Esophagus squamous epithelium (tissue), 5 donors: ENCODE measurements at regions not wholly inside any gene's neighbourhood (a gene's known extent, or its start where the extent isn't known, plus 50 kb on each side); places are given as distances from the start of the nearest gene placed in this dataset.

Experiments
- DNase-seq: peaks from one replicate; lab custom pipeline; 2025; lab: John Stamatoyannopoulos, UW
- H3K27ac ChIP-seq, 4 donors: fragments of 200-600 bp; sonication (generic); one replicate each; pipeline ENCODE4 v1.5.1; 2016 to 2019; ENCODE audit warnings: mild to moderate bottlenecking in 1 of 4
- H3K27me3 ChIP-seq, 4 donors: fragments of 200-600 bp; sonication (generic); 1 replicate in 3 of 4; 2 replicates in 1 of 4; pipeline versions ENCODE4 v1.5.1 to v1.6.0; 2017 to 2021; ENCODE audit warnings: antibody characterized with exemption in 1 of 4
- H3K36me3 ChIP-seq, 3 donors: fragments of 200-600 bp; sonication (generic); one replicate each; pipeline ENCODE4 v1.5.1; 2016 to 2019
- H3K4me1 ChIP-seq, 3 donors: fragments of 200-600 bp; sonication (generic); one replicate each; pipeline ENCODE4 v1.5.1; 2017 to 2019
- H3K4me3 ChIP-seq, 4 donors: fragments of 200-600 bp; sonication (generic); 1 replicate in 3 of 4; 2 replicates in 1 of 4; pipeline ENCODE4 v1.5.1; 2016 to 2019; ENCODE audit warnings: mild to moderate bottlenecking in 2 of 4, moderate library complexity in 1 of 4
- H3K9me3 ChIP-seq, 3 donors: fragments of 200-600 bp; sonication (generic); one replicate each; pipeline ENCODE4 v1.5.1; 2016 to 2019
- POLR2A ChIP-seq, 4 donors: fragments of 450-650 bp; IDR thresholded peaks; one replicate each; pipeline ENCODE4 v1.6.1; 2017; ENCODE audit warnings: antibody characterized with exemption in 4 of 4, mild to moderate bottlenecking in 4 of 4, moderate library complexity in 3 of 4
- whole genome bisulfite sequencing, 2 donors: methylation state at CpG; one replicate each; pipeline ENCODE4 v1.1.5; 2018; 5-methylcytosine and 5-hydroxymethylcytosine counted together
- intact Hi-C: fragments of 100-400 bp; cut with DNase I; formaldehyde crosslinking; loops from one replicate; pipeline ENCODE4 v1.15.0; 2022
- TF ChIP-seq, protein P1 (sequence below), 6 experiments: fragments of 450-650 bp in 4 of 6; fragments of 200-600 bp in 2 of 6; sonication (generic) in 2 of 6; IDR thresholded peaks; one replicate each; pipeline ENCODE4 v1.5.1; 2016 to 2019; ENCODE audit warnings: antibody characterized with exemption in 6 of 6, mild to moderate bottlenecking in 4 of 6, moderate library complexity in 4 of 6
- donor health status: DM: yes; HTN: yes; CAD: no.

DNA sequence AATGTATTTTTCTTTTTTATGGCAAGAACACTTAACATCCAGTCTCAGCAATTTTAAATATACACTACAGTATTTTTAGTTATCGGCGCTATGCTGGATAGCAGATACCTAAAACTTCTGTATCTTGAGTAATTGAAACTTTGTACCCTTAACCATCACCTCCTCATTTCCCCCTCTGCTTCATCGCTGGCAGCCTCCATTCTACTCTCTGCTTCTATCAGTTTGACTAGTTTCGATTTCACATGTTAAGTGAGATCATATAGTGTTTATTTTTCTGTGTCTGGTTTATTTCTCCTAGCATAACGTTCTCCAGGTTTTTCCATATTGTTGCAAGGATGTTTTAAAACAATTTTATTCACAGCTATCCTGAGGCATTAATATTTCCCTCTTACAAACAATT lies 340.8 kb upstream of the SLC10A2 start:
- TF ChIP-seq, protein P1, sequence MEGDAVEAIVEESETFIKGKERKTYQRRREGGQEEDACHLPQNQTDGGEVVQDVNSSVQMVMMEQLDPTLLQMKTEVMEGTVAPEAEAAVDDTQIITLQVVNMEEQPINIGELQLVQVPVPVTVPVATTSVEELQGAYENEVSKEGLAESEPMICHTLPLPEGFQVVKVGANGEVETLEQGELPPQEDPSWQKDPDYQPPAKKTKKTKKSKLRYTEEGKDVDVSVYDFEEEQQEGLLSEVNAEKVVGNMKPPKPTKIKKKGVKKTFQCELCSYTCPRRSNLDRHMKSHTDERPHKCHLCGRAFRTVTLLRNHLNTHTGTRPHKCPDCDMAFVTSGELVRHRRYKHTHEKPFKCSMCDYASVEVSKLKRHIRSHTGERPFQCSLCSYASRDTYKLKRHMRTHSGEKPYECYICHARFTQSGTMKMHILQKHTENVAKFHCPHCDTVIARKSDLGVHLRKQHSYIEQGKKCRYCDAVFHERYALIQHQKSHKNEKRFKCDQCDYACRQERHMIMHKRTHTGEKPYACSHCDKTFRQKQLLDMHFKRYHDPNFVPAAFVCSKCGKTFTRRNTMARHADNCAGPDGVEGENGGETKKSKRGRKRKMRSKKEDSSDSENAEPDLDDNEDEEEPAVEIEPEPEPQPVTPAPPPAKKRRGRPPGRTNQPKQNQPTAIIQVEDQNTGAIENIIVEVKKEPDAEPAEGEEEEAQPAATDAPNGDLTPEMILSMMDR (IDR thresholded peaks at IDR 0.05) = no peak
- no peak for TF ChIP-seq POLR2A (IDR thresholded peaks at IDR 0.05)
- no peak for DNase-seq
- H3K36me3 ChIP-seq = no peaks in the 10 kb centered on the region
- intact Hi-C loops = no loop called here
- H3K4me3 ChIP-seq = no peak overlapping the region
- H3K9me3 ChIP-seq = no peaks in the 10 kb centered on the region
- peaks cover 0 to 18% (median 0%) of the 10 kb centered on the region in 3 donors for H3K4me1 ChIP-seq
- no peak overlapping the region for H3K27ac ChIP-seq
- H3K27me3 ChIP-seq = no peaks in the 10 kb centered on the region
- WGBS, 2 donors = 55 to 61% methylated on average over 5 of the region's 5 CpGs

DNA sequence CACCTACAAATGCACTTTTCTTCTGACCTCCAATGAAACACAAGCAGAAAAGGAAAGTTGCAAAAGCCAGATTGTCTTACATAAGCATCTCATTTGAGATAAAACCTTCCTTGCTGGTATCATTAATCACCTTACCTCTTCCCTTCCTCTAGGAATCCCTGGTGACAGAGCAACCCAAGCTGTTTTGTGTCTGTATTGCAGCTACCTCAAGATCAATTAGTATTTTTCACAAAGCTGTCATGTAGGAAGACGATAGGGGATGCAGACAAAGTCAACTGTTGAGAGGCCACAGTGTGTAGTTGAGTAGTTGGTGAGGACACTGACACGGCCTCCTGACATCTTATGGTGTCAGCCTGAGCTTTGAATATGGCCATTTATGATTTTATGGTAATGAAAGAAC lies 339.1 kb upstream of the SLC10A2 start:
- H3K27me3 ChIP-seq = no peaks in the 10 kb centered on the region
- WGBS, 2 donors = 70 to 83% methylated on average over 2 of the region's 2 CpGs
- H3K36me3 ChIP-seq = no peaks in the 10 kb centered on the region
- H3K27ac ChIP-seq = no peak overlapping the region
- DNase-seq = no peak
- intact Hi-C loops = no loop called here
- no peak overlapping the region for H3K4me3 ChIP-seq
- no peak for TF ChIP-seq POLR2A (IDR thresholded peaks at IDR 0.05)
- TF ChIP-seq, protein P1 (IDR thresholded peaks at IDR 0.05) = no peak
- H3K9me3 ChIP-seq = no peaks in the 10 kb centered on the region
- peaks cover 0 to 18% (median 0%) of the 10 kb centered on the region in 3 donors for H3K4me1 ChIP-seq

DNA sequence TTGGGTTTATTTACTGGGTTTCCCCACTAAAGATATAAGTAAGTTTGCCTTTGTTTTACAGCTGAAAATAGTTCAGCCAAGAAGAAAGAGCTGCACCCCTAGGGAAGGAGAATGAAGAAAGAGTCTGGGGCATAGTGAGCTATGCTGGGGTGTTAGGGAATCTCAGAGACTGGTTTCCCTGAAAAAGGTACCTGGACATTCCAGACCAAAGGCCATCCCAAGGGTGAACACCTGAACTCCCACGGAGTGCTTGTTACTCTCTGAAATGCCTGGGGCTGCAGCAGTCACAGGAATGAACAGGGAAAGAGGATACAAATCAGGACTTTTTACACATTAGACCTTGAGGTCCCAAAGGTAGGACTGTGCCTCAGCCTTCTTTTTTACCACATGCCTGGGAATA lies 337.6 kb upstream of the SLC10A2 start:
- Histone ChIP-seq H3K27me3 (no peaks in the 10 kb centered on the region), H3K4me3 (no peak overlapping the region), H3K4me1 (peaks cover 0 to 18% (median 0%) of the 10 kb centered on the region in 3 donors), H3K9me3 (no peaks in the 10 kb centered on the region), H3K36me3 (no peaks in the 10 kb centered on the region), H3K27ac (peak overlapping the region in 1 of 4 donors; percentile 4)
- TF ChIP-seq, protein P1 (IDR thresholded peaks at IDR 0.05) = no peak
- no peak for TF ChIP-seq POLR2A (IDR thresholded peaks at IDR 0.05)
- 7 to 14% methylated on average over 1 of the region's 1 CpG for WGBS, 2 donors
- DNase-seq = no peak
- intact Hi-C loops = no loop called here

DNA sequence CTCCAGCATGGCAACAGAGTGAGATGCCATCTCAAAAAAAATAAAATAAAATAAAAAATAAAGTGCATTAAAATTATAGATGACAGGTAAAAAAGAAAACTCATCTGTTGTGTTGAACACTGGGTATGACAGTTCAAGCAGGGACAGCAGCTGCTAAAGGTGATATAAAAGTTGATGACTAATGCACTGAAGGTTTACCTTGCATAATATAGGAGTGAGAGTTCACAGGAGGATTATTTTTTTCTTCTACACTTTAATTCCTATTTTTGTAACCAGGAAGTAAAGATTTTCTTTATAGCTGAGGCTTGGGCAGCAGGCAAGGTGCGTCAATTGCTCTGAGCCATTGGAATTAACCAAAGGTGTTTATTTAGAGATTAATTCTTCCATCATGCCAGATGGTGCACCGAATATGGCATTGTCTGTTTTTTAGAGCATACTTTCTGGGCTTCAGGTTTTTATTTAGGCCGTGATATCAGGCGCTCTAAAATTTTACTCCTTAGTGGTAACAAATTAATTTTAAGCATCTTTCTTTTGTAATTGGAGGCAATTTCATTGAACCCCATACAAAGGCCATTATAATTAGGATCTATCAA lies 337.0 kb upstream of the SLC10A2 start:
- H3K36me3 ChIP-seq = no peaks in the 10 kb centered on the region
- H3K27ac ChIP-seq = peak overlapping the region in 2 of 4 donors; percentile 37 to 46
- intact Hi-C loops = no loop called here
- peaks cover 0 to 18% (median 0%) of the 10 kb centered on the region in 3 donors for H3K4me1 ChIP-seq
- no peak for DNase-seq
- H3K27me3 ChIP-seq = no peaks in the 10 kb centered on the region
- no peak for TF ChIP-seq POLR2A (IDR thresholded peaks at IDR 0.05)
- TF ChIP-seq, protein P1 (IDR thresholded peaks at IDR 0.05) = no peak
- 29 to 44% methylated on average over 4 of the region's 4 CpGs for WGBS, 2 donors
- H3K4me3 ChIP-seq = no peak overlapping the region
- H3K9me3 ChIP-seq = no peaks in the 10 kb centered on the region

DNA sequence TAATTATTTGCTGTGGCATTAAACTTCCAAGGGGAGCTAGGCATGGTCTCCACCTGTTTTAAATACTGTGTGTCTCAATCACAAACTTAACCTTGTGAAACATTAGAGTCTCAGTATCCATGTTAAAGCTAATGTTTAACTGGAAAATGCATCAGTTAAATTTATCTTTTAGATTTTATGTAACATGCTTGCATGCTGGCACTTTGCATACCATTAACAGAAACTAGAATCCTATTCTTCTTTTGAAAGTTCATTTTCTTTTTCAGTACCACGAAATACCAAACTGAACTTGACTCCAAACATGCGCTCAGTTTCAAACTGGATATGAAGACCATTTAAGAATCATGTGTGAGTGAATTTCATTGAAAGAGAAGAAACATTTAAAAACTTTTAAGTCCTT lies 328.9 kb upstream of the SLC10A2 start:
- Histone ChIP-seq H3K4me1 (no peaks in the 10 kb centered on the region), H3K36me3 (no peaks in the 10 kb centered on the region), H3K9me3 (no peaks in the 10 kb centered on the region), H3K27me3 (no peaks in the 10 kb centered on the region), H3K27ac (no peak overlapping the region), H3K4me3 (no peak overlapping the region)
- TF ChIP-seq, protein P1 (IDR thresholded peaks at IDR 0.05) = no peak
- no peak for TF ChIP-seq POLR2A (IDR thresholded peaks at IDR 0.05)
- intact Hi-C loops = no loop called here
- 64 to 68% methylated on average over 2 of the region's 2 CpGs for WGBS, 2 donors
- no peak for DNase-seq
